ENCODE measurements at regions not wholly inside any gene's neighbourhood (a gene's known extent, or its start where the extent isn't known, plus 50 kb on each side); places are given as distances from the start of the nearest gene placed in this dataset.

GRCh38 chr18:24703316-24703715 lies 242.9 kb downstream of the HRH4 start:
- no peaks in the 10 kb centered on the region for H3K9me3 ChIP-seq (ENCODE audit: low read depth, low read length)
- H3K27me3 ChIP-seq (ENCODE audit: insufficient read depth, low read length) = peaks cover 4% of the 10 kb centered on the region
- no peak overlapping the region for H3K4me3 ChIP-seq (ENCODE audit: low read length)
- no peaks in the 10 kb centered on the region for H3K4me1 ChIP-seq (ENCODE audit: insufficient read depth, low read length)

GRCh38 chr18:24704946-24705630 lies 244.7 kb downstream of the HRH4 start:
- Histone ChIP-seq H3K4me3 (ENCODE audit: low read length) (no peak overlapping the region), H3K4me1 (ENCODE audit: insufficient read depth, low read length) (no peaks in the 10 kb centered on the region), H3K27me3 (ENCODE audit: insufficient read depth, low read length) (peaks cover 4% of the 10 kb centered on the region), H3K9me3 (ENCODE audit: low read depth, low read length) (no peaks in the 10 kb centered on the region)

DNA sequence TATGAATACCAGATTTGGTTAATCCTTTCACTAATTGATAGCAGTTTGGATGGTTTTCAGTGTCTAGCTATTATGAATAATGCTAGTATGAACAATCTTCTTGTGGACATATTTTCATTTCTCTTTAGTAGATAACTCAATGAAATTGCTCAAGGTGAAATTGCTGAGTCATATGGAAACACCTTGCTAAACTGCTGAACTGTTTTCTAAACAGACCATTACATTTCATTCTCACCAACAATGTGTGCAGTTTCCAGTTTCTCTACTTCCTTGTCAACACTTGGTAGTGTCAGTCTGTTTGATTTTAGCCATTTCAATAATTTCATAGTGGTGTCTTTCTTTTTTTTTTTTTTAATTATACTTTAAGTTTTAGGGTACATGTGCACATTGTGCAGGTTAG lies 250.0 kb downstream of the HRH4 start:
- Histone ChIP-seq H3K27me3 (ENCODE audit: insufficient read depth, low read length) (no peaks in the 10 kb centered on the region), H3K4me3 (ENCODE audit: low read length) (no peak overlapping the region), H3K9me3 (ENCODE audit: low read depth, low read length) (no peaks in the 10 kb centered on the region), H3K4me1 (ENCODE audit: insufficient read depth, low read length) (no peaks in the 10 kb centered on the region)

- Histone ChIP-seq H3K9me3 (ENCODE audit: low read depth, low read length) (no peaks in the 10 kb centered on the region), H3K27me3 (ENCODE audit: insufficient read depth, low read length) (peaks cover 15% of the 10 kb centered on the region), H3K4me3 (ENCODE audit: low read length) (no peak overlapping the region), H3K4me1 (ENCODE audit: insufficient read depth, low read length) (no peaks in the 10 kb centered on the region)
Measured at GRCh38 chr18:24719791-24720190, 259.4 kb downstream of the HRH4 start.

DNA sequence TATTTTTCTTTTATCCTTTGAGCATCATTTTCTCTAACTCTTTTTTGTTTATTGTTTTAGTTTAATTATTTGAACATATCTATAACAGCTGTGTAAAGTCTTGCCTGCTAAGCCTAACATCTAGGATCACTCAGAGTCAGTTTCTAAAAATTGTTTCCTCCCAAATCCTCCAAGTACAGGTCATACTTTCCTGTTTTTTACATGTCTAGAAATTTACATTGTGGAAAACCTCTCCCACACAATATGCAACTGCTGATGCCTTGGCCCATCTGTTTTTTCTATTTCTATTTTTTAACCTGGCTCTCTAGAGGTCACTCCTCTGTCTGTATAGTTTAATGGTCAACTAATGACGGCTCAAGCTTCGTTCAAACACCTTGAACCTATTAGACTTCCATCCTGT lies 261.0 kb downstream of the HRH4 start:
- peaks cover 15% of the 10 kb centered on the region for H3K27me3 ChIP-seq (ENCODE audit: insufficient read depth, low read length)
- H3K9me3 ChIP-seq (ENCODE audit: low read depth, low read length) = no peaks in the 10 kb centered on the region
- no peaks in the 10 kb centered on the region for H3K4me1 ChIP-seq (ENCODE audit: insufficient read depth, low read length)
- H3K4me3 ChIP-seq (ENCODE audit: low read length) = no peak overlapping the region

GRCh38 chr18:24725644-24726415 lies 265.4 kb downstream of the HRH4 start:
- H3K9me3 ChIP-seq (ENCODE audit: low read depth, low read length) = no peaks in the 10 kb centered on the region
- no peaks in the 10 kb centered on the region for H3K4me1 ChIP-seq (ENCODE audit: insufficient read depth, low read length)
- H3K4me3 ChIP-seq (ENCODE audit: low read length) = no peak overlapping the region
- H3K27me3 ChIP-seq (ENCODE audit: insufficient read depth, low read length) = peaks cover 10% of the 10 kb centered on the region

DNA sequence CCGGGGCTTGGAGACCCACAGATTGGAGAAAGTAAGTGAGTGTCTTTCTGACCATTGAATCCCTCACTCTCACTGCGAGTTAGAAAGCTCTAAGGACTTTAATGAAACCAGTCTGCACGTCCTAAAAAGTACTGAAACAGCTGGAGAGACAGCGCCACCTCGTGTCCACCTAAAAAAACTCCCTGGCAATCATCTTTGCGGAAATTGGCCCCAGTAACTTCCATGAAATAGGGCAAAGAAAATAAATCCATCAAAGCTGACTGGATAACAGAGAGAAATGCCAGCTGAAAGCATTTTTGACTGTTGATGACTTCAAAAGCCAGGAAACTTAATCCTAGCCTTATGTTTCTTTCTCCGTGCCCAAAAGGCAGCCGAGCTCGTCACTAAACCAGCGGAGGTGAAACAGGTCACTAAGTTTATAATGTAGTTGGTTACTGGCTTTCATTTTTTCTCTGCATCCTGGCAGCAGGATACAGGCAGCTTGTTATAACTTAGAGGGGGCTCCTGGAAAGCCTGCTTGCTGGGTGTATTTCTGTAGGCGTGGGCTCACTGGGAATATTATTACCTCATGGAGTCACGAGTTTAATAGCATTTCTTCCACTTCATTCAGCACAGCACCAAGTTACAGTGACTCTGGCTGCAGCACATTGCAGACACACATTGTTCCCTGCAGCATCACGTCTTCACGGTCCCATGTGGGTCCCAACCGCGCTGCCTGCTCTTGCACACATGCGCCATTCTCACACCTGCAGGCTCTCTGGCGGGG lies 266.5 kb downstream of the HRH4 start:
- Histone ChIP-seq H3K9me3 (ENCODE audit: low read depth, low read length) (no peaks in the 10 kb centered on the region), H3K27me3 (ENCODE audit: insufficient read depth, low read length) (peaks cover 4% of the 10 kb centered on the region), H3K4me3 (ENCODE audit: low read length) (no peak overlapping the region), H3K4me1 (ENCODE audit: insufficient read depth, low read length) (no peaks in the 10 kb centered on the region)

GRCh38 chr18:24727685-24728084 lies 267.2 kb downstream of the HRH4 start:
- Histone ChIP-seq H3K4me1 (ENCODE audit: insufficient read depth, low read length) (no peaks in the 10 kb centered on the region), H3K4me3 (ENCODE audit: low read length) (no peak overlapping the region), H3K9me3 (ENCODE audit: low read depth, low read length) (no peaks in the 10 kb centered on the region), H3K27me3 (ENCODE audit: insufficient read depth, low read length) (no peaks in the 10 kb centered on the region)

- no peaks in the 10 kb centered on the region for H3K4me1 ChIP-seq (ENCODE audit: insufficient read depth, low read length)
- no peaks in the 10 kb centered on the region for H3K27me3 ChIP-seq (ENCODE audit: insufficient read depth, low read length)
- H3K4me3 ChIP-seq (ENCODE audit: low read length) = no peak overlapping the region
- no peaks in the 10 kb centered on the region for H3K9me3 ChIP-seq (ENCODE audit: low read depth, low read length)
Measured at GRCh38 chr18:24731158-24731557, 270.7 kb downstream of the HRH4 start.

- Histone ChIP-seq H3K9me3 (ENCODE audit: low read depth, low read length) (no peaks in the 10 kb centered on the region), H3K4me1 (ENCODE audit: insufficient read depth, low read length) (no peaks in the 10 kb centered on the region), H3K27me3 (ENCODE audit: insufficient read depth, low read length) (no peaks in the 10 kb centered on the region), H3K4me3 (ENCODE audit: low read length) (no peak overlapping the region)
Measured at GRCh38 chr18:24731981-24732380, 271.5 kb downstream of the HRH4 start.

DNA sequence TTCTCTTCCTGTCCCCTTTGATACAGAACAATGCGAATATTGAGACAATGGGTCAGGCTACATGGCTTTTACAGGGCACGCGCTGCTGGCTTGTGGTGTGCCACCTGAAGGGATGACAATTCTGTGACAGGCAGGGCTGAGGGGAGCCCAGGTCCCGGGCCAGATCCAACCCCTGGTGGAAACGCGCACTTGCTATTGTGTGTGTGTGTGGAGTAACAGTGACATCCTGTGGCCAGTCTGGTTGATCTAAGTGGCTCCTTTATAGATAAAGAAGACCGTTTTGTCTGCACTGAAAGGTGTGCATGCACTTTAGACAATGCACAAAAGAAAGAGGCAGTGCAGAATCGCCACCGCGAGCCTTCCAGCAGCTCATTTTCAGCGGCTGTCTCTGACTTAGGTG lies 273.6 kb downstream of the HRH4 start:
- no peak overlapping the region for H3K4me3 ChIP-seq (ENCODE audit: low read length)
- H3K9me3 ChIP-seq (ENCODE audit: low read depth, low read length) = no peaks in the 10 kb centered on the region

DNA sequence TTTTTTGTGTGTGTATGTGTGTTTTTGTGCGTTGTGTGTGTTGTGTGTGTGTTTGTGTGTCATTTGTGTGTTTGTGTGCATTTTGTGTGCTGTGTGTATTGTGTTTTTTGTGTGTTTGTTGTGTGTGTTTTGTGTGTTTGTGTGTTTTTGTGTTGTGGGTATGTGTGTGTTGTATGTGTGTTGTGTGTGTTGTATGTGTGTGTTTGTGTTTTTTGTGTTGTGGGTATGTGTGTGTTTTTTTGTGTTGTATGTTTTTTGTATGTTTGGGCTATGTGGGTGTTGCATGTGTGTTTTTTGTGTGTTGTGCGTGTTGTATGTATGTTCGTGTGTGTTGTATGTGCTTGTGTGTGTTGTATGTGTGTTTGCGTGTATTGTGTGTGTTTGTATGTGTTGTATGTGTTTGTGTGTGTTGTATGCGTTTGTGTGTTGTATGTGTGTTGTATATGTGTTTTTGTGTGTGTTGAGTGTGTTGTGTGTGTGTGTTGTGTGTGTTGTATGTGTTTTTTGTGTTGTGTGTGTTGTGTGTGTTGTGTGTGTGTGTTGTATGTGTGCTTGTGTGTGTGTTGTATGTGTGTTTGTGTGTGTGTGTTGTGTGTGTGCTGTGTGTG lies 275.3 kb downstream of the HRH4 start:
- H3K4me1 ChIP-seq (ENCODE audit: insufficient read depth, low read length) = no peaks in the 10 kb centered on the region
- no peak overlapping the region for H3K4me3 ChIP-seq (ENCODE audit: low read length)
- H3K9me3 ChIP-seq (ENCODE audit: low read depth, low read length) = no peaks in the 10 kb centered on the region
- H3K27me3 ChIP-seq (ENCODE audit: insufficient read depth, low read length) = no peaks in the 10 kb centered on the region

More for the DNA sequence above, 273.6 kb downstream of the HRH4 start:
- Histone ChIP-seq H3K27me3 (ENCODE audit: insufficient read depth, low read length) (no peaks in the 10 kb centered on the region), H3K4me1 (ENCODE audit: insufficient read depth, low read length) (no peaks in the 10 kb centered on the region)

DNA sequence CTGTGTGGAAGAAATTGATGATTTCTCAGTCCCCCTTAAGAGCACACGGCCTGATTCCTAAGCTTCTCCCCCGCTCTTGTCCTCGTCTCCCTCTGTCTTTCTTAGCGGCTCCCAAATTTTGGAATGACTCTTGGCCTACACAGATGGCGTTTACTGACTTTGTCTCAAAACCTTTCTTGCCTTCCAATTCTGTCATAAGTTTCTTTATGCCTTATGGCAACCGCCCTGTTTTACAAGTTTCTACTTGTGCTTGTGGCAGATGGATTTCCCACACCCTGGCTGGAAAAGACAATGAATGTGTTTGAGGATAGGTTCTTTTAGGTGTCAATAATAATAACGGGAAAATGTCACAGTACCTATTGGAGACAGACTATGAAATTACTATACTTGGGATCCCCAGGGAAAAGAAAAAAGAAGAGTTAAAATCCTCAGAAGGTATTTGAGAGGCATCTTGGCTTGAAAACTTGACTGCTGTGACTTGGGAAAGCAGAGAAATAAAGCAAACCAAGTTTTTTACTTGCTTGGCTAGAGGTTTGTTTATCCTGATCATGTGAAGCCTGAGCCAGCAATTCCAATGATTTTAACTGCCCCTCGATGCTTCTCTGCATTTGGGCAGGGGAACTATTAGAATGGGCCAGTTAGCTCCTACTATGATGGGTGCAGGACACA lies 276.4 kb downstream of the HRH4 start:
- no peaks in the 10 kb centered on the region for H3K4me1 ChIP-seq (ENCODE audit: insufficient read depth, low read length)
- H3K4me3 ChIP-seq (ENCODE audit: low read length) = no peak overlapping the region
- H3K27me3 ChIP-seq (ENCODE audit: insufficient read depth, low read length) = no peaks in the 10 kb centered on the region
- no peaks in the 10 kb centered on the region for H3K9me3 ChIP-seq (ENCODE audit: low read depth, low read length)

GRCh38 chr18:24740829-24741228 lies 280.4 kb downstream of the HRH4 start:
- H3K4me3 ChIP-seq (ENCODE audit: low read length) = no peak overlapping the region
- H3K27me3 ChIP-seq (ENCODE audit: insufficient read depth, low read length) = no peaks in the 10 kb centered on the region

More at GRCh38 chr18:24740829-24741228, 280.4 kb downstream of the HRH4 start:
- H3K9me3 ChIP-seq (ENCODE audit: low read depth, low read length) = no peaks in the 10 kb centered on the region
- no peaks in the 10 kb centered on the region for H3K4me1 ChIP-seq (ENCODE audit: insufficient read depth, low read length)

All from mononuclear cell (primary cell).